ENCODE measurements at regions not wholly inside any gene's neighbourhood (a gene's known extent, or its start where the extent isn't known, plus 50 kb on each side); places are given as distances from the start of the nearest gene placed in this dataset.

DNA sequence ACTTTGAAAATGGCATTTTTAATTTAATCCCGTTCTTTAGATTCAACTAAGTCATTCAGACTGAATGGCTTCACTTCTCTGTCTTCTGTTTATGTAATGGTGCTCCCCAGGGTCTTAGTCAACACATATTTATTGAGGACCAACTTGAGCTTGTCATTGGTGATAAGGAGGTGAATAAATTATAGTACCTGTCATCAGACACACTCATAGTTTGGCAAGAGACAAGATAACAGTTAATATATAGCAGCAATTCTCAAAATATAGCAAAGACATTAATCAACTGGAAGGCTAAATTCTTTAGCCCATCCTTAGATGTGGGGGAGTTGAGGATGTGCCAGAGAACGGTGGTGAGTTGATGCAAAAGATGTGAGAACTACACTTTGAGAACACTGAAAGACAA is 78.4 kb downstream of the MACIR start:
- DNase-seq = no peak

DNA sequence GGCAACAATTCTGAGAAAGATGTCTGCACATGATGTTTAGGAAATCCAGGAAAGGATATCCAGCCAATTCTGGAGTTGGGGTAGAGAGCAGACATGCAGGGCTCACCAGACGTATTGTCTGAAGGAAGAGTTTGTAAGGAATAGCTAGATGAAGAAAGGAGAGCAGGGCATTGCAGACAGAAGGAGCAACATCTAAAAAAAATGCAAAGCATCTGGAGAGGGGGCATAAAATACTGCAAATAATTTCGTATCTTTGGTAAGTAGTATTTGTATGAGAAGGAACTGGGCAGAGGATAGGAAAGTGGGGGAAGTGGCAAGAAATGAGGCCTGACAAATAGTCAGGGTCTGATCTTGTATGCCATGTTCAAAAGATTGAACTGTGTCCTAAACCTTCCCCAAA is 74.8 kb downstream of the MACIR start:
- DNase-seq = no peak

- DNase-seq = no peak
Observed at GRCh38 chr5:103330875-103331274, 72.3 kb downstream of the MACIR start.

Data from NCI-H82 (cell line).